GM19324 (cell line): ENCODE measurements at regions not wholly inside any gene's neighbourhood (a gene's known extent, or its start where the extent isn't known, plus 50 kb on each side); places are given as distances from the start of the nearest gene placed in this dataset.
"Not testable (repeated sequence)": the region's sequence is repeated elsewhere in the genome, so short reads cannot be mapped to it uniquely, and the experiment has no call there.

Source experiments
- ATAC-seq: cut with Tn5 transposase; IDR thresholded peaks from one replicate; pipeline ENCODE4 v1.9.1; 2021; ENCODE audit warnings: mild to moderate bottlenecking, moderate library complexity; ENCODE audit not compliant: unreplicated experiment, low FRiP score

- ATAC-seq, result no peak
These were observed 168.2 kb downstream of the THBS2 start for GRCh38 chr6:169085466-169085865.

GRCh38 chr6:169084557-169084956, 169.1 kb downstream of the THBS2 start:
- not testable (repeated sequence) for ATAC-seq

- no peak for ATAC-seq
These were observed 169.6 kb downstream of the THBS2 start for GRCh38 chr6:169084067-169084466.

- no peak for ATAC-seq
These were observed 170.2 kb downstream of the THBS2 start for GRCh38 chr6:169083508-169083874.

GRCh38 chr6:169082817-169083507, 170.7 kb downstream of the THBS2 start:
- no peak for ATAC-seq

GRCh38 chr6:169082093-169082492, 171.6 kb downstream of the THBS2 start:
- no peak for ATAC-seq

GRCh38 chr6:169081248-169081647, 172.4 kb downstream of the THBS2 start:
- ATAC-seq, result no peak

GRCh38 chr6:169079650-169080049, 174.0 kb downstream of the THBS2 start:
- ATAC-seq, result no peak

- no peak for ATAC-seq
These were observed 175.1 kb downstream of the THBS2 start for GRCh38 chr6:169078399-169079145.

GRCh38 chr6:169075915-169076654, 177.6 kb downstream of the THBS2 start:
- ATAC-seq, result no peak

GRCh38 chr6:169075211-169075914, 178.3 kb downstream of the THBS2 start:
- ATAC-seq, result no peak

- ATAC-seq, result no peak
These were observed 179.1 kb downstream of the THBS2 start for GRCh38 chr6:169074526-169074925.

GRCh38 chr6:169073311-169073710, 180.3 kb downstream of the THBS2 start:
- ATAC-seq, result no peak

- no peak for ATAC-seq
These were observed 181.3 kb downstream of the THBS2 start for GRCh38 chr6:169072127-169073042.

- ATAC-seq, result no peak
These were observed 182.3 kb downstream of the THBS2 start for GRCh38 chr6:169071394-169071793.

- no peak for ATAC-seq
These were observed 183.0 kb downstream of the THBS2 start for GRCh38 chr6:169070506-169071176.

- no peak for ATAC-seq
These were observed 184.3 kb downstream of the THBS2 start for GRCh38 chr6:169069356-169069755.

GRCh38 chr6:169064194-169064593, 189.5 kb downstream of the THBS2 start:
- ATAC-seq, result no peak

GRCh38 chr6:169062272-169062671, 191.4 kb downstream of the THBS2 start:
- ATAC-seq, result no peak
